Cardiac fibroblast (primary cell): ENCODE measurements at regions not wholly inside any gene's neighbourhood (a gene's known extent, or its start where the extent isn't known, plus 50 kb on each side); places are given as distances from the start of the nearest gene placed in this dataset.

Experiments
- DNase-seq, 2 donors: peaks; one replicate each; pipeline versions ENCODE4 v3.0.0 to v3.0.0-alpha.2; 2010; ENCODE audit warnings: low read depth in 2 of 2
- H3K4me3 ChIP-seq, 2 donors: replicated peaks in 1 of 2; 1 replicate in 1 of 2; 2 replicates in 1 of 2; pipeline ENCODE4 v1.5.1; 2011; ENCODE audit warnings: low read depth in 2 of 2, low read length in 2 of 2, mild to moderate bottlenecking in 2 of 2, moderate library complexity in 1 of 2
- TF ChIP-seq, protein P1 (sequence below): IDR thresholded peaks from one replicate; pipeline ENCODE4 v1.5.1; 2011; ENCODE audit warnings: low read depth, mild to moderate bottlenecking, low read length, inconsistent platforms

DNA sequence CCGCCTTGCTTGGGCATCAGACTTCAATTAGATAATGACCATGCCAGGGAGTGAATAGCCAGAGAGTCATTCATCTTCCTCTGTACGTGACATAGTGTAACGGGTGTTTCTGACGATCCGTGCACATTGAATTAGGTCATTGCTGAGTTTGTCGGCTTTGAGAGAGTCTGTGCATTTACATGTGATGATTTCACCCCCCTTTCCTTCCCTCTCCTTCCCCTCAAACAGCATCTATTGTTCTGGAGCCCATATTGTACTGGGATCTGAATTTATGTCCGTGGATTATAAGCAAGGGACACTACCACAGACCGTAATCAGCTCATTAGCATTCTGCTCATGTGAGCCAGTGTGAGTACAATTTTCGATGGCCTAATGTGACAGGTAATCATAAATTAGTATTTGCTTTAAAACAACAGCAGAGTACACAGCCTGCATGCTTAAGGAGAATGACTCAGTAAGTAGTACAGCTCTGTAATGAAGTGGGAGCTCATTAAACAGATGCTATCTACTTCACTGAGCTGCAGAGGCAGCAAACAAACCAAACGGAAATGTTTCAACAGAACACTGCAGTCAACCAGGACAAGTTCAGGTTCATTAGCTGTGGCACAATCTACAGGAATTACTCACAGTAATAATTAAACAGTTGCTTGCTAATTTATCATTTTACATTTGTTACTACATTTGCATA is 302.1 kb downstream of the CSNK1G3 start:
- H3K4me3 ChIP-seq = no peak overlapping the region
- TF ChIP-seq, protein P1, sequence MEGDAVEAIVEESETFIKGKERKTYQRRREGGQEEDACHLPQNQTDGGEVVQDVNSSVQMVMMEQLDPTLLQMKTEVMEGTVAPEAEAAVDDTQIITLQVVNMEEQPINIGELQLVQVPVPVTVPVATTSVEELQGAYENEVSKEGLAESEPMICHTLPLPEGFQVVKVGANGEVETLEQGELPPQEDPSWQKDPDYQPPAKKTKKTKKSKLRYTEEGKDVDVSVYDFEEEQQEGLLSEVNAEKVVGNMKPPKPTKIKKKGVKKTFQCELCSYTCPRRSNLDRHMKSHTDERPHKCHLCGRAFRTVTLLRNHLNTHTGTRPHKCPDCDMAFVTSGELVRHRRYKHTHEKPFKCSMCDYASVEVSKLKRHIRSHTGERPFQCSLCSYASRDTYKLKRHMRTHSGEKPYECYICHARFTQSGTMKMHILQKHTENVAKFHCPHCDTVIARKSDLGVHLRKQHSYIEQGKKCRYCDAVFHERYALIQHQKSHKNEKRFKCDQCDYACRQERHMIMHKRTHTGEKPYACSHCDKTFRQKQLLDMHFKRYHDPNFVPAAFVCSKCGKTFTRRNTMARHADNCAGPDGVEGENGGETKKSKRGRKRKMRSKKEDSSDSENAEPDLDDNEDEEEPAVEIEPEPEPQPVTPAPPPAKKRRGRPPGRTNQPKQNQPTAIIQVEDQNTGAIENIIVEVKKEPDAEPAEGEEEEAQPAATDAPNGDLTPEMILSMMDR = no peak
- peak in 1 of 2 donors; percentile 51 for DNase-seq

DNA sequence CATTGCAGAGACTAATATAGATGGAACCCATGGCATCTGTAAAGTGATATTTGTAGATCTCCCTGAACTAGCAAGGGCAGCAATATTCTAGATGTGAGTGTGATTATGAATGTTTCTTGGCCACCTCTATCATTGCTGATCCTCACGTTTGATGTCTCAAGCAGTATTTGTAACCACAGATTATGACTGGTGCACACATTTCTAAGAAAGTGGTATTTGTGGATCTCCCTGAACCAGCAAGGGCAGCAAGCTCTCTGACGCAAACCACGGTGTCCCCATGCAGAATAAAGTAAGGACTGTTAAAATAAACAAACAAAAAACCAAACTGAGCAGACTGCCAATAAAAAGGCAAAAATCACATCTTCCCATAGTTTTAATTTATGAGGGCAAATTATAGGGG is 301.3 kb downstream of the CSNK1G3 start:
- TF ChIP-seq, protein P1 = no peak
- no peak overlapping the region for H3K4me3 ChIP-seq
- DNase-seq = no peak

DNA sequence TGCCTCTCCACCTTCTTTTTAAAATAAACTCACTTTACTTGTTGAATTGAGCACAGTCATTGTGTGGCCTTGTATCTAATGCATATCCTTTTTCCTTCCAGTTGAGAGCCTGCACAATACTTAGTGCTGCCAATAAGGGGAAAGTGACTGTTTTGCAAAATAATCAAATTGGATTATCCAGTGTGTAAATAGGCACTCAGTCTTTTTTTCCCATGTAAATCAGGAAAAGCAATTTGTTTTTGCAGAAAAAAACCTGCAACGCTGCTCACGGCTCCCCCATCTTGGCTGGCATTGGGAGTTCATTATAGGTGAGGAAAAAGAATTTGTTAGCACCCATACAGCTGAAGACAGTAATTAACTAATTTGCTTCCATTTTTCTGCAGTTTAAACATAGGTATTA is 299.9 kb downstream of the CSNK1G3 start:
- TF ChIP-seq, protein P1 = no peak
- H3K4me3 ChIP-seq = no peak overlapping the region
- no peak for DNase-seq

DNA sequence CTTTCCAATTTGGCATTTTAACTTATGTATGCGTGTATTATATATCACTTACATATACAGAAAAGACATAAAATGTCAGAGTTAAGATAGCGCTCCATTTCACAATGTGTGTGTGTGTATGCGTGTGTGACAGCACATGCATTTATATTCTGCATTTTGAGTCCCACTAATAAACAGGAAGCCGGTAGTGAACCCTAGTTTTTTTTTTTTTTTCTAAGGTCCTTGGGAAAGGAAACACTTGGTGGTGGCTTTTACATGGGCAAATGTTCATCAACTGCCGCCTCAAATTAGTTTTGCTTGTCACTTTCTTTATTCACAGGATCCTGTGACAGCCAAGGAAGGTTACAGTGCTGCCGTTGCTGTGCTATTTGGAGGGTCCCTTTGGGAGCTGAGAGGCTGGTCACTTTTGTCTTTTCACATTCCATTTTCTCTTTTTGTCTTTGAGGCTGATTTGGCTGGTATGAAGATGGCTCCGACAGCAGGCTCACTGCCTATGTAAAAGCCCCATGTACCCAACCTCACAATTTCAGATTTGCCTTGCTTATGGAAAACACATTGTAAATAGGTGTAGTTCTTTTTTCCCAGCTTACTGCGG is 298.9 kb downstream of the CSNK1G3 start:
- DNase-seq = no peak
- H3K4me3 ChIP-seq = no peak overlapping the region
- TF ChIP-seq, protein P1 = no peak

DNA sequence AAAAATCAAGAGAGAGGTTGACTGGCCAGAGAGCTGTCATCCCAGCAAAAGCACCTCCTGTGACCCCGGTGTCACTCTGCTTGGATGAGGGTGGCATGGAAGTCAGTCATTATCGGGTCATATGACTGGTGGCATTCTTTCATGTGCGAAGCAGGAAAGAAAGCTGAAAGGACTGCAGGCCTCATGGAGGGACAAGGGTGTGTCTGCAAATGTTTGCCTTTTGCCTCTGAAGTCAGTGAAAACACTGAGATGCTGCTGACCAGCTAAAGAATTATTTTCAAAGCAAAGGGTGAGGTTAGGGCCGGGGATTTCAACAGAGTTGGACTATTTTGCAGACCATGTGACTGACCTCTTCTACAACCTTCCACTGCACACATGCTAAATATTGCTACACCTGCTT is 298.3 kb downstream of the CSNK1G3 start:
- peak in 1 of 2 donors; percentile 3 for DNase-seq
- TF ChIP-seq, protein P1 = no peak

DNA sequence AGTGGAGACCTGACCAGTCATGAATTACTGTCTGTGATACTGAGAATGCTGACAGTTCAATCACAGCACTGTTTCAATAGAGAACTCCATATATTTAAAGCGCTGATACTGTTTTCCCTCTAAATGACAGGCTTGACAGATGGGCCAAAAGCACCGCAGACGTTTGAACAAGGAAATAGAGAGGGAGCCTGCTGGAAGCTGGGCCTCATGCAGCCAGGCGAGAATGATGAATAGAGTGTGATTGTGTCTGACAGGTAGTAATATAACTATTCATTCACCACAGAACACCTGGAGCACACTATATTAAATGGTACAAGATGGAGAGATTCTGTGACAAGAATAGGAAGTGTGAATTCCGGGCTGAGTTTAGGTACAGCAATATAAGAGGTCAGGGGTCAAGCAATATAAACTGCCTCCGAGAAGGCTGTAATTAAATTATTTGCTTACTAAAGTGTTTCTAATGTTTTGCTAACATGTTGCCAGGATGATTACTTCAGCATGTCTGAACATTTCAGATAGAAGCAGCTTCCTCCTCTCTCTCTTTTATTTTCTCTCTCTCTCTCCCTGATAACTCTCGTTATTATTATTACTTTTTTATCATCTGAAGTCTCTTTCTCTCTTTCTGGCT is 297.7 kb downstream of the CSNK1G3 start:
- no peak overlapping the region for H3K4me3 ChIP-seq
- TF ChIP-seq, protein P1 = no peak
- DNase-seq = no peak

More for the DNA sequence above, 298.3 kb downstream of the CSNK1G3 start:
- H3K4me3 ChIP-seq = no peak overlapping the region
